Cardiac fibroblast (primary cell): ENCODE measurements at regions not wholly inside any gene's neighbourhood (a gene's known extent, or its start where the extent isn't known, plus 50 kb on each side); places are given as distances from the start of the nearest gene placed in this dataset.

Source experiments
- DNase-seq, 2 donors: peaks; one replicate each; pipeline versions ENCODE4 v3.0.0 to v3.0.0-alpha.2; 2010; ENCODE audit warnings: low read depth in 2 of 2
- H3K4me3 ChIP-seq, 2 donors: replicated peaks in 1 of 2; 1 replicate in 1 of 2; 2 replicates in 1 of 2; pipeline ENCODE4 v1.5.1; 2011; ENCODE audit warnings: low read depth in 2 of 2, low read length in 2 of 2, mild to moderate bottlenecking in 2 of 2, moderate library complexity in 1 of 2
- TF ChIP-seq, protein P1 (sequence below): IDR thresholded peaks from one replicate; pipeline ENCODE4 v1.5.1; 2011; ENCODE audit warnings: low read depth, mild to moderate bottlenecking, low read length, inconsistent platforms

- H3K4me3 ChIP-seq: no peak overlapping the region
- DNase-seq: peak in 1 of 2 donors; percentile 44
- TF ChIP-seq, protein P1, sequence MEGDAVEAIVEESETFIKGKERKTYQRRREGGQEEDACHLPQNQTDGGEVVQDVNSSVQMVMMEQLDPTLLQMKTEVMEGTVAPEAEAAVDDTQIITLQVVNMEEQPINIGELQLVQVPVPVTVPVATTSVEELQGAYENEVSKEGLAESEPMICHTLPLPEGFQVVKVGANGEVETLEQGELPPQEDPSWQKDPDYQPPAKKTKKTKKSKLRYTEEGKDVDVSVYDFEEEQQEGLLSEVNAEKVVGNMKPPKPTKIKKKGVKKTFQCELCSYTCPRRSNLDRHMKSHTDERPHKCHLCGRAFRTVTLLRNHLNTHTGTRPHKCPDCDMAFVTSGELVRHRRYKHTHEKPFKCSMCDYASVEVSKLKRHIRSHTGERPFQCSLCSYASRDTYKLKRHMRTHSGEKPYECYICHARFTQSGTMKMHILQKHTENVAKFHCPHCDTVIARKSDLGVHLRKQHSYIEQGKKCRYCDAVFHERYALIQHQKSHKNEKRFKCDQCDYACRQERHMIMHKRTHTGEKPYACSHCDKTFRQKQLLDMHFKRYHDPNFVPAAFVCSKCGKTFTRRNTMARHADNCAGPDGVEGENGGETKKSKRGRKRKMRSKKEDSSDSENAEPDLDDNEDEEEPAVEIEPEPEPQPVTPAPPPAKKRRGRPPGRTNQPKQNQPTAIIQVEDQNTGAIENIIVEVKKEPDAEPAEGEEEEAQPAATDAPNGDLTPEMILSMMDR: no peak
Observed at GRCh38 chr4:96729641-96730040, 889.7 kb downstream of the PDHA2 start.

DNA sequence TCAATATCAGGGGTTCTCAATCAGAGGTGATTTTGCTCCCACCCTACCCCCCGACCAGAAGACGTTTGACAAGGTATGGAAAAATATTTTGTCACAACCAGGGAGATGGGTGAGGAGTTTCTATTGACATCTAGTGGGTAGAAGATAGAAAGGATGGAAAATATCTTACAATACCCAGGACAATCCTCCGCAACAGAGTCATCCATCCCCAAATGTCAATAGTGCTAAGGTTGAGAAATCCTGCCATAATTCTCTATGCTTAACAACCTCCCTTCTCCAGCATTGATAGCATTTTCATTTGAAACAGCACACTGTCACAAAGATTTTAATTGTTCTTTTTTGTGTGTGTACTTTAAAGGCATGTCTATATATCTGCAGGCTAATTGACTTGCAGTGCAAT is 890.5 kb downstream of the PDHA2 start:
- DNase-seq: no peak
- TF ChIP-seq, protein P1: no peak
- no peak overlapping the region for H3K4me3 ChIP-seq

DNA sequence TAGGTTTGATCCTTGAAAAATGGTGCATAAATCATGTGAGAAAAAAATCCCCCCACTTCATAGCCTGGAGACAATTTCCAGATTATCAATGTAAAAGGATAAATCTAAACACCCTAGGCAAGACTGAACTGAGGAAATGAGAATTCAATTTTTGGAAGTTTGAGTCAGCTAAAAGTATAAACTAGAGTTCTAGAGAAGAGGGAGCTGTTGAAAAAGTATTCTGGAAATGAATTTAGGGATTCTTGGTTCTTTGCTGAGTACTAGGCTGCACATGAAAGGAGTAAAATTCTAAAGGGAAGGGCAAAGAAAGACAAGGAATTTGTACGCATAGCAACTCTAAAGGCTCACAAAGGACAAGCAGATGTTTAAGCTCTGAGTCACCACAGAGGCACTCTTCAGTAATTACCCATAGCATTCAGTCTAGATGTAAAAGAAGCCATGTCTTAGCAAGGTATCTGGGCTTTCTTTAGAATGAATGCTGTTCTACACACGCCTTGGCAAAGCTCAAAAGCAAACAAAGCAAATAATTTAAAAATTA is 896.5 kb downstream of the PDHA2 start:
- TF ChIP-seq, protein P1: no peak
- no peak overlapping the region for H3K4me3 ChIP-seq
- DNase-seq: peak; percentile 67 to 80

GRCh38 chr4:96739101-96739500 is 899.2 kb downstream of the PDHA2 start:
- TF ChIP-seq, protein P1: no peak
- no peak for DNase-seq
- no peak overlapping the region for H3K4me3 ChIP-seq

GRCh38 chr4:96742332-96743014 is 902.6 kb downstream of the PDHA2 start:
- TF ChIP-seq, protein P1: no peak
- H3K4me3 ChIP-seq: no peak overlapping the region
- no peak for DNase-seq

GRCh38 chr4:96744676-96745075 is 904.8 kb downstream of the PDHA2 start:
- H3K4me3 ChIP-seq: no peak overlapping the region
- TF ChIP-seq, protein P1: no peak
- DNase-seq: no peak
